Breast epithelium (tissue), 4 donors: ENCODE measurements at regions not wholly inside any gene's neighbourhood (a gene's known extent, or its start where the extent isn't known, plus 50 kb on each side); places are given as distances from the start of the nearest gene placed in this dataset.

Source experiments
- DNase-seq, 2 donors: peaks; one replicate each; pipeline ENCODE4 v3.0.0-alpha.2; 2019; ENCODE audit warnings: low spot score in 2 of 2
- H3K27ac ChIP-seq, 2 donors: fragments of 200-600 bp; sonication (generic) in 1 of 2; one replicate each; pipeline ENCODE4 v1.5.1; 2016 to 2019; ENCODE audit warnings: mild to moderate bottlenecking in 1 of 2
- H3K27me3 ChIP-seq, 2 donors: fragments of 200-600 bp; sonication (generic) in 1 of 2; one replicate each; pipeline versions ENCODE4 v1.5.1 to v1.6.0; 2017 to 2019; ENCODE audit warnings: control low read depth in 1 of 2, mild to moderate bottlenecking in 1 of 2
- H3K36me3 ChIP-seq: fragments of 200-600 bp; one replicate; pipeline ENCODE4 v1.5.1; 2019
- H3K4me1 ChIP-seq, 2 donors: fragments of 200-600 bp; sonication (generic); one replicate each; pipeline ENCODE4 v1.5.1; 2016 to 2019; ENCODE audit warnings: control low read depth in 1 of 2
- H3K4me3 ChIP-seq, 3 donors: fragments of 200-600 bp; sonication (generic); 1 replicate in 2 of 3; 2 replicates in 1 of 3; pipeline ENCODE4 v1.5.1; 2016 to 2019; ENCODE audit warnings: mild to moderate bottlenecking in 3 of 3, moderate library complexity in 2 of 3
- H3K9me3 ChIP-seq, 2 donors: fragments of 200-600 bp; sonication (generic) in 1 of 2; one replicate each; pipeline ENCODE4 v1.5.1; 2016 to 2019; ENCODE audit warnings: control low read depth in 1 of 2
- CTCF ChIP-seq, 3 donors: fragments of 450-650 bp; IDR thresholded peaks; one replicate each; pipeline ENCODE4 v1.5.1; 2016 to 2017; ENCODE audit warnings: antibody characterized with exemption in 3 of 3, mild to moderate bottlenecking in 3 of 3, moderate library complexity in 3 of 3
- POLR2A ChIP-seq: fragments of 450-650 bp; IDR thresholded peaks from one replicate; pipeline ENCODE4 v1.6.1; 2016; ENCODE audit warnings: antibody characterized with exemption, mild to moderate bottlenecking, moderate library complexity
- POLR2AphosphoS5 ChIP-seq, 3 donors: sonication (generic); formaldehyde crosslinking; IDR thresholded peaks; one replicate each; pipeline ENCODE4 v1.6.1; 2017; ENCODE audit warnings: antibody characterized with exemption in 3 of 3
- intact Hi-C: fragments of 100-400 bp; cut with DNase I; formaldehyde crosslinking; loops from one replicate; pipeline ENCODE4 v1.15.1; 2023; ENCODE audit warnings: low total_unique reads

GRCh38 chr13:59340581-59340980 is 823.1 kb downstream of the DIAPH3 start:
- no peaks in the 10 kb centered on the region for H3K27me3 ChIP-seq
- TF ChIP-seq POLR2A (no peak), CTCF (IDR thresholded peaks at IDR 0.05) (no peak), POLR2AphosphoS5 (IDR thresholded peaks at IDR 0.05) (no peak)
- H3K4me3 ChIP-seq = no peak overlapping the region
- H3K9me3 ChIP-seq = no peaks in the 10 kb centered on the region
- H3K4me1 ChIP-seq = no peaks in the 10 kb centered on the region
- no peaks in the 10 kb centered on the region for H3K36me3 ChIP-seq
- intact Hi-C loops = no loop called here
- no peak overlapping the region for H3K27ac ChIP-seq
- no peak for DNase-seq

- Histone ChIP-seq H3K4me1 (no peaks in the 10 kb centered on the region), H3K9me3 (no peaks in the 10 kb centered on the region), H3K27ac (no peak overlapping the region), H3K27me3 (no peaks in the 10 kb centered on the region), H3K36me3 (no peaks in the 10 kb centered on the region), H3K4me3 (no peak overlapping the region)
- no peak for DNase-seq
- intact Hi-C loops = no loop called here
- TF ChIP-seq POLR2A (no peak), CTCF (IDR thresholded peaks at IDR 0.05) (no peak), POLR2AphosphoS5 (IDR thresholded peaks at IDR 0.05) (no peak)
Measured at GRCh38 chr13:59342400-59342799, 821.3 kb downstream of the DIAPH3 start.

GRCh38 chr13:59343132-59343531 is 820.6 kb downstream of the DIAPH3 start:
- no peak overlapping the region for H3K4me3 ChIP-seq
- DNase-seq = no peak
- TF ChIP-seq POLR2AphosphoS5 (IDR thresholded peaks at IDR 0.05) = no peak
- no peak for TF ChIP-seq POLR2A
- no peak for TF ChIP-seq CTCF (IDR thresholded peaks at IDR 0.05)
- H3K9me3 ChIP-seq = no peaks in the 10 kb centered on the region
- no peak overlapping the region for H3K27ac ChIP-seq
- H3K36me3 ChIP-seq = no peaks in the 10 kb centered on the region
- H3K27me3 ChIP-seq = no peaks in the 10 kb centered on the region
- intact Hi-C loops = no loop called here
- no peaks in the 10 kb centered on the region for H3K4me1 ChIP-seq

- H3K36me3 ChIP-seq = no peaks in the 10 kb centered on the region
- no peak for DNase-seq
- intact Hi-C loops = no loop called here
- no peaks in the 10 kb centered on the region for H3K27me3 ChIP-seq
- no peak overlapping the region for H3K27ac ChIP-seq
- TF ChIP-seq POLR2A (no peak), CTCF (IDR thresholded peaks at IDR 0.05) (no peak), POLR2AphosphoS5 (IDR thresholded peaks at IDR 0.05) (no peak)
- H3K4me1 ChIP-seq = no peaks in the 10 kb centered on the region
- H3K9me3 ChIP-seq = no peaks in the 10 kb centered on the region
- no peak overlapping the region for H3K4me3 ChIP-seq
Measured at GRCh38 chr13:59343993-59344822, 819.5 kb downstream of the DIAPH3 start.

- no peak overlapping the region for H3K4me3 ChIP-seq
- TF ChIP-seq CTCF (IDR thresholded peaks at IDR 0.05) (no peak), POLR2A (no peak), POLR2AphosphoS5 (IDR thresholded peaks at IDR 0.05) (no peak)
- H3K27me3 ChIP-seq = no peaks in the 10 kb centered on the region
- no peak for DNase-seq
- no peaks in the 10 kb centered on the region for H3K4me1 ChIP-seq
- intact Hi-C loops = no loop called here
- no peaks in the 10 kb centered on the region for H3K36me3 ChIP-seq
- no peak overlapping the region for H3K27ac ChIP-seq
- no peaks in the 10 kb centered on the region for H3K9me3 ChIP-seq
Measured at GRCh38 chr13:59345311-59345710, 818.4 kb downstream of the DIAPH3 start.
